ENCODE measurements at regions not wholly inside any gene's neighbourhood (a gene's known extent, or its start where the extent isn't known, plus 50 kb on each side); places are given as distances from the start of the nearest gene placed in this dataset.

- no TSS peak for BruUV-seq (replicated peaks)
- no peak for DNase-seq (ENCODE audit: extremely low read depth in 1 of 4, low spot score in 3 of 4)
- POLR2A ChIA-PET, result no interaction called here
Measured at GRCh38 chr3:25971736-25972135, 181.8 kb downstream of the OXSM start.

More at GRCh38 chr3:25971736-25972135, 181.8 kb downstream of the OXSM start:
- no peak overlapping the region for H3K4me3 ChIP-seq
- H3K27me3 ChIP-seq (ENCODE audit: control insufficient read depth in 2 of 2, insufficient read depth in 2 of 2, low read length in 2 of 2), result no peaks in the 10 kb centered on the region
- CTCF ChIA-PET (ENCODE audit: low intra/inter-chr PET ratio), result no interaction called here
- no peaks in the 10 kb centered on the region for H3K9me3 ChIP-seq (replicated peaks; ENCODE audit: control insufficient read depth, insufficient read depth, low read depth, low read length)
- no peak overlapping the region for H3K4me2 ChIP-seq (ENCODE audit: insufficient read depth, low read length)
- H2AFZ ChIP-seq (ENCODE audit: low read depth, low read length), result no peak overlapping the region
- TF ChIP-seq NFE2 (IDR thresholded peaks at IDR 0.05; ENCODE audit: low read depth) (no peak), ZNF584 (CRISPR knock-in tag; IDR thresholded peaks at IDR 0.05; ENCODE audit: low read depth) (no peak), SMAD4 (CRISPR knock-in tag; conservative IDR thresholded peaks at IDR 0.05) (no peak), TFAP4 (CRISPR knock-in tag; IDR thresholded peaks at IDR 0.05; ENCODE audit: borderline replicate concordance) (no peak), SIN3A (IDR thresholded peaks at IDR 0.05; ENCODE audit: borderline replicate concordance in 2 of 2, control insufficient read depth in 1 of 2, low read depth in 2 of 2, low read length in 2 of 2) (no peak), NFIX (CRISPR knock-in tag; IDR thresholded peaks at IDR 0.05; ENCODE audit: low read depth) (peak; percentile 85), NFIC (IDR thresholded peaks at IDR 0.05) (peak; percentile 89), HDAC6 (IDR thresholded peaks at IDR 0.05; ENCODE audit: low read depth, low read length) (no peak), YY1 (IDR thresholded peaks at IDR 0.05; ENCODE audit: borderline replicate concordance in 1 of 3, control insufficient read depth in 1 of 3, extremely low read depth in 1 of 3, insufficient read depth in 3 of 3, insufficient read length in 1 of 3, insufficient replicate concordance in 2 of 3, low read depth in 1 of 3, low read length in 2 of 3) (no peak), RFX7 (CRISPR knock-in tag; IDR thresholded peaks at IDR 0.05) (no peak), NCOA2 (IDR thresholded peaks at IDR 0.05; ENCODE audit: partially characterized antibody in 2 of 2) (no peak), NR2F6 (CRISPR knock-in tag; IDR thresholded peaks at IDR 0.05) (no peak), RAD51 (IDR thresholded peaks at IDR 0.05; ENCODE audit: borderline replicate concordance, low read depth) (no peak)
- TF ChIP-seq, protein P1, sequence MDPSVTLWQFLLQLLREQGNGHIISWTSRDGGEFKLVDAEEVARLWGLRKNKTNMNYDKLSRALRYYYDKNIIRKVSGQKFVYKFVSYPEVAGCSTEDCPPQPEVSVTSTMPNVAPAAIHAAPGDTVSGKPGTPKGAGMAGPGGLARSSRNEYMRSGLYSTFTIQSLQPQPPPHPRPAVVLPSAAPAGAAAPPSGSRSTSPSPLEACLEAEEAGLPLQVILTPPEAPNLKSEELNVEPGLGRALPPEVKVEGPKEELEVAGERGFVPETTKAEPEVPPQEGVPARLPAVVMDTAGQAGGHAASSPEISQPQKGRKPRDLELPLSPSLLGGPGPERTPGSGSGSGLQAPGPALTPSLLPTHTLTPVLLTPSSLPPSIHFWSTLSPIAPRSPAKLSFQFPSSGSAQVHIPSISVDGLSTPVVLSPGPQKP (CRISPR knock-in tag; IDR thresholded peaks at IDR 0.05), result no peak
- TF ChIP-seq, protein P2, sequence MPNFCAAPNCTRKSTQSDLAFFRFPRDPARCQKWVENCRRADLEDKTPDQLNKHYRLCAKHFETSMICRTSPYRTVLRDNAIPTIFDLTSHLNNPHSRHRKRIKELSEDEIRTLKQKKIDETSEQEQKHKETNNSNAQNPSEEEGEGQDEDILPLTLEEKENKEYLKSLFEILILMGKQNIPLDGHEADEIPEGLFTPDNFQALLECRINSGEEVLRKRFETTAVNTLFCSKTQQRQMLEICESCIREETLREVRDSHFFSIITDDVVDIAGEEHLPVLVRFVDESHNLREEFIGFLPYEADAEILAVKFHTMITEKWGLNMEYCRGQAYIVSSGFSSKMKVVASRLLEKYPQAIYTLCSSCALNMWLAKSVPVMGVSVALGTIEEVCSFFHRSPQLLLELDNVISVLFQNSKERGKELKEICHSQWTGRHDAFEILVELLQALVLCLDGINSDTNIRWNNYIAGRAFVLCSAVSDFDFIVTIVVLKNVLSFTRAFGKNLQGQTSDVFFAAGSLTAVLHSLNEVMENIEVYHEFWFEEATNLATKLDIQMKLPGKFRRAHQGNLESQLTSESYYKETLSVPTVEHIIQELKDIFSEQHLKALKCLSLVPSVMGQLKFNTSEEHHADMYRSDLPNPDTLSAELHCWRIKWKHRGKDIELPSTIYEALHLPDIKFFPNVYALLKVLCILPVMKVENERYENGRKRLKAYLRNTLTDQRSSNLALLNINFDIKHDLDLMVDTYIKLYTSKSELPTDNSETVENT (CRISPR knock-in tag; IDR thresholded peaks at IDR 0.05), result no peak
- in situ Hi-C loops (cut with MboI), result no loop called here
- H3K9me1 ChIP-seq (ENCODE audit: control insufficient read depth, insufficient read depth, low read length), result no peaks in the 10 kb centered on the region
- H3K36me3 ChIP-seq (ENCODE audit: control insufficient read depth, insufficient read depth, low read length), result no peaks in the 10 kb centered on the region
- no peak for ATAC-seq
- H4K20me1 ChIP-seq (replicated peaks; ENCODE audit: control insufficient read depth, insufficient read depth, low read length), result no peaks in the 10 kb centered on the region
- no peaks in the 10 kb centered on the region for H3K79me2 ChIP-seq (ENCODE audit: control insufficient read depth, insufficient read depth, low read length)
- H3K27ac ChIP-seq (ENCODE audit: extremely low read depth, low read depth, low read length), result no peak overlapping the region
- H3K9ac ChIP-seq (ENCODE audit: insufficient read depth in 1 of 2, low read depth in 2 of 2, low read length in 2 of 2), result no peak overlapping the region
- WGBS (ENCODE audit: insufficient coverage, low coverage, missing lambda C conversion rate), result 0% methylated on average over 2 of the region's 2 CpGs
- no peaks in the 10 kb centered on the region for H3K4me1 ChIP-seq (replicated peaks in 1 of 2; ENCODE audit: control insufficient read depth in 2 of 2, insufficient read depth in 2 of 2, low read length in 2 of 2)
- intact Hi-C loops (cut with micrococcal nuclease), result no loop called here
- no peak for FAIRE-seq

All from K562 (cell line).